K562 (cell line): ENCODE measurements at regions not wholly inside any gene's neighbourhood (a gene's known extent, or its start where the extent isn't known, plus 50 kb on each side); places are given as distances from the start of the nearest gene placed in this dataset.

Experiments used
- ATAC-seq: fragments of 200-7000 bp; cut with Tn5 transposase; 3 replicates; pipeline ENCODE4 v1.9.1; 2020; ENCODE audit warnings: moderate library complexity
- BruUV-seq: library from RNA; stranded (reverse); fragments of 400-500 nt; replicated peaks from 2 replicates; lab custom pipeline; 2021; lab: Mats Ljungman, UMichigan
- CTCF ChIA-PET: fragments of 300-600 bp; formaldehyde crosslinking; extraction: SDS; loops from one replicate; lab custom pipeline; 2021; ENCODE audit warnings: low intra/inter-chr PET ratio; lab: Yijun Ruan, JAX
- POLR2A ChIA-PET: fragments of 300-600, 350-650 bp; sonication (Branson Sonifier 250); formaldehyde crosslinking; extraction: SDS; loops from one replicate; lab custom pipeline; 2021; ENCODE audit warnings: antibody characterized with exemption, inconsistent platforms; lab: Yijun Ruan, JAX
- DNase-seq, 4 experiments: peaks; one replicate each; pipeline versions ENCODE4 v3.0.0 to v3.0.0-alpha.2; 2011 to 2018; ENCODE audit warnings: low spot score in 3 of 4, mixed read lengths in 3 of 4; ENCODE audit errors: extremely low read depth in 1 of 4
- FAIRE-seq: peaks from 2 replicates; lab custom pipeline; 2011; peaks lifted over from hg19 to GRCh38; lab: Jason Lieb, UNC
- H2AFZ ChIP-seq: 2 replicates; pipeline ENCODE4 v1.6.0; 2011; ENCODE audit warnings: low read depth, low read length, control low read depth, inconsistent platforms
- H3K27ac ChIP-seq: fragments of 200-600 bp; 3 replicates; pipeline ENCODE4 v1.8.0; 2011; ENCODE audit warnings: low read depth, mild to moderate bottlenecking, control low read depth, inconsistent platforms, low read length, moderate library complexity, mixed read lengths; ENCODE audit errors: extremely low read depth
- H3K27me3 ChIP-seq, 2 experiments: fragments of 300-600 bp in 1 of 2; 2 replicates in 1 of 2; 3 replicates in 1 of 2; pipeline versions ENCODE4 v1.6.0 to v1.8.0; 2011; ENCODE audit warnings: inconsistent platforms in 2 of 2, low read length in 2 of 2, mild to moderate bottlenecking in 1 of 2, mixed read lengths in 1 of 2, moderate library complexity in 1 of 2; ENCODE audit not compliant: control insufficient read depth in 2 of 2, insufficient read depth in 2 of 2
- H3K36me3 ChIP-seq: fragments of 300-600 bp; 3 replicates; pipeline ENCODE4 v1.8.0; 2011; ENCODE audit warnings: mild to moderate bottlenecking, low read length, inconsistent platforms; ENCODE audit not compliant: control insufficient read depth, insufficient read depth
- H3K4me1 ChIP-seq, 2 experiments: fragments of 200-600 bp in 1 of 2; replicated peaks in 1 of 2; 2 replicates in 1 of 2; 3 replicates in 1 of 2; pipeline versions ENCODE4 v1.5.1 to v1.8.0; 2011; ENCODE audit warnings: inconsistent platforms in 2 of 2, low read length in 2 of 2, mild to moderate bottlenecking in 1 of 2, mixed read lengths in 1 of 2, moderate library complexity in 1 of 2; ENCODE audit not compliant: control insufficient read depth in 2 of 2, insufficient read depth in 2 of 2
- H3K4me2 ChIP-seq: 2 replicates; pipeline ENCODE4 v1.6.1; 2011; ENCODE audit warnings: low read length, control low read depth, inconsistent platforms, mixed read lengths; ENCODE audit not compliant: insufficient read depth
- H3K4me3 ChIP-seq: fragments of 200-600 bp; sonication (generic), shearing (Covaris generic); 2 replicates; pipeline ENCODE4 v1.5.1; 2016; ENCODE audit warnings: control low read depth, inconsistent platforms
- H3K79me2 ChIP-seq: fragments of 200-600 bp; 3 replicates; pipeline ENCODE4 v1.8.0; 2011; ENCODE audit warnings: low read length, inconsistent platforms; ENCODE audit not compliant: control insufficient read depth, insufficient read depth
- H3K9ac ChIP-seq, 2 experiments: 2 replicates each; pipeline versions ENCODE4 v1.6.0 to v1.6.1; 2011; ENCODE audit warnings: low read depth in 2 of 2, low read length in 2 of 2, control low read depth in 1 of 2, inconsistent platforms in 1 of 2, mild to moderate bottlenecking in 1 of 2, mixed read lengths in 1 of 2; ENCODE audit not compliant: insufficient read depth in 1 of 2
- H3K9me1 ChIP-seq: one replicate; pipeline ENCODE4 v1.6.0; 2011; ENCODE audit warnings: inconsistent platforms, mild to moderate bottlenecking, low read length, moderate library complexity; ENCODE audit not compliant: control insufficient read depth, insufficient read depth
- H3K9me3 ChIP-seq: replicated peaks from 2 replicates; pipeline ENCODE4 v1.5.1; 2011; ENCODE audit warnings: low read depth, low read length, inconsistent platforms; ENCODE audit not compliant: control insufficient read depth, insufficient read depth
- H4K20me1 ChIP-seq: replicated peaks from 2 replicates; pipeline ENCODE4 v1.6.1; 2011; ENCODE audit warnings: low read length, inconsistent platforms, mixed read lengths; ENCODE audit not compliant: control insufficient read depth, insufficient read depth
- ARNT ChIP-seq, 2 experiments: fragments of 450-650 bp; IDR thresholded peaks; 2 replicates each; pipeline ENCODE4 v1.6.1; 2016; ENCODE audit warnings: mild to moderate bottlenecking in 1 of 2
- HMG20B ChIP-seq: fragments of 250-450 bp; sonication (Bioruptor Pico); IDR thresholded peaks from 2 replicates; pipeline ENCODE4 v1.5.0; 2021; ENCODE audit warnings: mild to moderate bottlenecking
- LARP7 ChIP-seq: fragments of 450-650 bp; IDR thresholded peaks from 2 replicates; pipeline ENCODE4 v1.6.1; 2016
- MAFF ChIP-seq: IDR thresholded peaks from 2 replicates; pipeline ENCODE4 v1.6.1; 2012; ENCODE audit warnings: low read length, improper control_type of control experiment
- MAFG ChIP-seq: fragments of 450-650 bp; conservative IDR thresholded peaks from 2 replicates; pipeline ENCODE4 v1.6.1; 2016; ENCODE audit warnings: missing genetic modification characterization, missing compliant biosample characterization
- MAFK ChIP-seq: IDR thresholded peaks from 2 replicates; pipeline ENCODE4 v1.6.1; 2011; ENCODE audit warnings: low read length, improper control_type of control experiment
- MBD2 ChIP-seq: sonication (generic); IDR thresholded peaks from 2 replicates; pipeline ENCODE4 v1.6.1; 2016; ENCODE audit warnings: low read depth, borderline replicate concordance
- MIER1 ChIP-seq: fragments of 450-650 bp; IDR thresholded peaks from 2 replicates; pipeline ENCODE4 v1.6.1; 2016; ENCODE audit warnings: antibody characterized with exemption, mild to moderate bottlenecking, low read depth
- POU5F1 ChIP-seq: fragments of 150-350 bp; IDR thresholded peaks from 2 replicates; pipeline ENCODE4 v1.6.1; 2014; ENCODE audit warnings: borderline replicate concordance, low read length, low read depth, mild to moderate bottlenecking; ENCODE audit not compliant: partially characterized antibody
- RBM15 ChIP-seq: fragments of 200-400 bp; formaldehyde crosslinking; IDR thresholded peaks from 2 replicates; pipeline ENCODE4 v1.6.1; 2018; ENCODE audit warnings: mild to moderate bottlenecking, low read length, moderate library complexity; ENCODE audit not compliant: insufficient read depth
- SMARCB1 ChIP-seq: IDR thresholded peaks from 2 replicates; pipeline ENCODE4 v1.6.1; 2011; ENCODE audit warnings: improper control_type of control experiment, low read depth; ENCODE audit not compliant: insufficient read length
- TCFL5 ChIP-seq: fragments of 250-450 bp; sonication (Bioruptor Pico); conservative IDR thresholded peaks from 2 replicates; pipeline ENCODE4 v1.6.1; 2021; ENCODE audit warnings: mild to moderate bottlenecking, moderate library complexity, matching md5 sums
- ZKSCAN1 ChIP-seq: fragments of 150-350 bp; IDR thresholded peaks from 2 replicates; pipeline ENCODE4 v1.6.1; 2016; ENCODE audit warnings: low read depth, low read length
- ZNF217 ChIP-seq: sonication (generic); formaldehyde crosslinking; IDR thresholded peaks from 2 replicates; pipeline ENCODE4 v1.8.0; 2022; ENCODE audit warnings: mild to moderate bottlenecking, missing genetic modification reagents
- ZNF3 ChIP-seq: fragments of 250-450 bp; sonication (Bioruptor Pico); IDR thresholded peaks from 2 replicates; pipeline ENCODE4 v1.5.0; 2021; ENCODE audit warnings: mild to moderate bottlenecking, moderate library complexity
- ZNF316 ChIP-seq: fragments of 450-650 bp; IDR thresholded peaks from 2 replicates; pipeline ENCODE4 v1.6.1; 2016
- WGBS: fragments of 100-300 bp; shearing (Covaris generic); methylation state at CpG from one replicate; pipeline ENCODE4 v1.1.6; 2016; ENCODE audit warnings: low coverage, mixed read lengths; ENCODE audit not compliant: insufficient coverage; ENCODE audit errors: missing lambda C conversion rate; 5-methylcytosine and 5-hydroxymethylcytosine counted together
- in situ Hi-C: fragments of 300-500 bp; cut with MboI; formaldehyde crosslinking; loops from 4 replicates; pipeline ENCODE4 v1.15.0; 2018; ENCODE audit warnings: inconsistent platforms, mixed read lengths
- intact Hi-C: fragments of 100-400 bp; cut with micrococcal nuclease; formaldehyde crosslinking; loops from 2 replicates; pipeline ENCODE4 v1.14.2; 2022
- TF ChIP-seq, protein P1 (sequence below), 3 experiments: fragments of 200-800 bp in 1 of 3; fragments of 250-450 bp in 1 of 3; fragments of 450-650 bp in 1 of 3; sonication (Bioruptor Pico) in 1 of 3; sonication (Bioruptor generic) in 1 of 3; formaldehyde crosslinking in 1 of 3; IDR thresholded peaks; 2 replicates each; pipeline versions ENCODE4 v1.6.1 to v1.8.0; 2016 to 2022; ENCODE audit warnings: mild to moderate bottlenecking in 2 of 3, missing genetic modification characterization in 2 of 3, missing compliant biosample characterization in 1 of 3, moderate library complexity in 1 of 3

DNA sequence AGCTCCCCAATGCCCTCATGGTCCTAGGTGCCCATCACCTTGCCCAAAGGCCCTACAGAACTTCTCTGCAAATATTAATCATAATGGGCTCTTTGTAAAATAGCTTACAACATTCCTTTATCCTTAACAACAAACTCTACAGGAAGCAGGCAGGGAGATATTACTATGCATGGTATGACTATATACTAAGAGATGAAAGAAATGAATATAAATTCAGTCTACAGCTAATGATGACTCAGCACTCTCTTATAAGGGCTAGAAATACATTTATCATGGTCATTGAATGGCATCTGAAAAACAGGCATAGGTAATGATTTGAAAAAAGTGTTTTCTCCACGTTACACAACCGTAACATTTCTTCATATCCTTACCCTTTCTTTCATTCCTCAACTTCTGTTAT is 254.8 kb upstream of the DSEL start:
- no TSS peak for BruUV-seq
- ChIA-PET POLR2A (no interaction called here), CTCF (no interaction called here)
- TF ChIP-seq RBM15 (no peak), MAFF (peak; percentile 11; the same call in 1 of the 2 replicates), MAFK (peak; percentile 46), MAFG (tag) (0 out of 2 replicates have a peak, but pooled peaks have one; percentile 36)
- Histone ChIP-seq H3K4me3 (no peak overlapping the region), H3K9me3 (no peaks in the 10 kb centered on the region), H3K27ac (no peak overlapping the region), H3K27me3 (no peaks in the 10 kb centered on the region), H3K4me2 (no peak overlapping the region), H2AFZ (no peak overlapping the region), H3K9ac (no peak overlapping the region), H3K4me1 (no peaks in the 10 kb centered on the region), H3K36me3 (no peaks in the 10 kb centered on the region), H4K20me1 (no peaks in the 10 kb centered on the region), H3K79me2 (no peaks in the 10 kb centered on the region), H3K9me1 (no peaks in the 10 kb centered on the region)
- ATAC-seq (no peak), DNase-seq (no peak), FAIRE-seq (no peak)
- 0% methylated on average over 2 of the region's 2 CpGs for WGBS
- intact Hi-C loops, result no loop called here
- in situ Hi-C loops, result no loop called here

DNA sequence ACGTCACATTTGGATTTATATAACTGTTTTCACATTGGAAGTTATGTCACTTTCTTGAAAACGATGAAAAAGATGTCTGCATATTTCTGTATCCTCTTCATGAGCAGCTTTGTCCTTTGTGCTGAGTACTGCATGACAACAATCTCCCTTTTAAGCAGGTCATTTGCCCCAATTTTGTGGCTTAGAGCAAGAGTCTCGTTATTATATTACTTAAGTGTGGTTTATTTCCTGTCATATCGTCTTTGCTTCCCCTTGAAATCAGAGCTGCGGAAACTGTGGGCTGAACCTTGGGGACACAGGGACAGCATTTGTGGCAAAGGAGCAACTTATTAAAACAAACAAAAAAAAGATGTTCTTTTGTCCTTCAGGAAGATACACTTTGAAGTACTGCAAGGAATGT is 254.0 kb upstream of the DSEL start:
- intact Hi-C loops, result no loop called here
- no peaks in the 10 kb centered on the region for H3K36me3 ChIP-seq
- H3K27ac ChIP-seq, result no peak overlapping the region
- H3K9ac ChIP-seq, result no peak overlapping the region
- FAIRE-seq (no peak), ATAC-seq (no peak), DNase-seq (no peak)
- in situ Hi-C loops, result no loop called here
- ChIA-PET POLR2A (no interaction called here), CTCF (no interaction called here)
- no peaks in the 10 kb centered on the region for H3K9me1 ChIP-seq
- H3K4me2 ChIP-seq, result no peak overlapping the region
- H3K4me1 ChIP-seq, result no peaks in the 10 kb centered on the region
- H3K27me3 ChIP-seq, result no peaks in the 10 kb centered on the region
- H3K79me2 ChIP-seq, result no peaks in the 10 kb centered on the region
- WGBS, result 4% methylated on average over 5 of the region's 5 CpGs
- no peaks in the 10 kb centered on the region for H4K20me1 ChIP-seq
- H2AFZ ChIP-seq, result no peak overlapping the region
- no peak overlapping the region for H3K4me3 ChIP-seq
- H3K9me3 ChIP-seq, result no peaks in the 10 kb centered on the region
- no TSS peak for BruUV-seq
- TF ChIP-seq TCFL5 (no peak), ZNF217 (CRISPR knock-in tag) (no peak), LARP7 (no peak), ARNT (IDR thresholded peaks at IDR 0.05) (no peak), ZKSCAN1 (no peak), SMARCB1 (no peak), ZNF3 (CRISPR knock-in tag) (no peak), POU5F1 (no peak), MBD2 (no peak), HMG20B (CRISPR knock-in tag) (no peak), MIER1 (no peak), ZNF316 (no peak)
- TF ChIP-seq, protein P1, sequence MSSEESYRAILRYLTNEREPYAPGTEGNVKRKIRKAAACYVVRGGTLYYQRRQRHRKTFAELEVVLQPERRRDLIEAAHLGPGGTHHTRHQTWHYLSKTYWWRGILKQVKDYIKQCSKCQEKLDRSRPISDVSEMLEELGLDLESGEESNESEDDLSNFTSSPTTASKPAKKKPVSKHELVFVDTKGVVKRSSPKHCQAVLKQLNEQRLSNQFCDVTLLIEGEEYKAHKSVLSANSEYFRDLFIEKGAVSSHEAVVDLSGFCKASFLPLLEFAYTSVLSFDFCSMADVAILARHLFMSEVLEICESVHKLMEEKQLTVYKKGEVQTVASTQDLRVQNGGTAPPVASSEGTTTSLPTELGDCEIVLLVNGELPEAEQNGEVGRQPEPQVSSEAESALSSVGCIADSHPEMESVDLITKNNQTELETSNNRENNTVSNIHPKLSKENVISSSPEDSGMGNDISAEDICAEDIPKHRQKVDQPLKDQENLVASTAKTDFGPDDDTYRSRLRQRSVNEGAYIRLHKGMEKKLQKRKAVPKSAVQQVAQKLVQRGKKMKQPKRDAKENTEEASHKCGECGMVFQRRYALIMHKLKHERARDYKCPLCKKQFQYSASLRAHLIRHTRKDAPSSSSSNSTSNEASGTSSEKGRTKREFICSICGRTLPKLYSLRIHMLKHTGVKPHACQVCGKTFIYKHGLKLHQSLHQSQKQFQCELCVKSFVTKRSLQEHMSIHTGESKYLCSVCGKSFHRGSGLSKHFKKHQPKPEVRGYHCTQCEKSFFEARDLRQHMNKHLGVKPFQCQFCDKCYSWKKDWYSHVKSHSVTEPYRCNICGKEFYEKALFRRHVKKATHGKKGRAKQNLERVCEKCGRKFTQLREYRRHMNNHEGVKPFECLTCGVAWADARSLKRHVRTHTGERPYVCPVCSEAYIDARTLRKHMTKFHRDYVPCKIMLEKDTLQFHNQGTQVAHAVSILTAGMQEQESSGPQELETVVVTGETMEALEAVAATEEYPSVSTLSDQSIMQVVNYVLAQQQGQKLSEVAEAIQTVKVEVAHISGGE (CRISPR knock-in tag; IDR thresholded peaks at IDR 0.05), result no peak
